ENCODE measurements at regions not wholly inside any gene's neighbourhood (a gene's known extent, or its start where the extent isn't known, plus 50 kb on each side); places are given as distances from the start of the nearest gene placed in this dataset.
"Not testable (repeated sequence)": the region's sequence is repeated elsewhere in the genome, so short reads cannot be mapped to it uniquely, and the experiment has no call there.

DNA sequence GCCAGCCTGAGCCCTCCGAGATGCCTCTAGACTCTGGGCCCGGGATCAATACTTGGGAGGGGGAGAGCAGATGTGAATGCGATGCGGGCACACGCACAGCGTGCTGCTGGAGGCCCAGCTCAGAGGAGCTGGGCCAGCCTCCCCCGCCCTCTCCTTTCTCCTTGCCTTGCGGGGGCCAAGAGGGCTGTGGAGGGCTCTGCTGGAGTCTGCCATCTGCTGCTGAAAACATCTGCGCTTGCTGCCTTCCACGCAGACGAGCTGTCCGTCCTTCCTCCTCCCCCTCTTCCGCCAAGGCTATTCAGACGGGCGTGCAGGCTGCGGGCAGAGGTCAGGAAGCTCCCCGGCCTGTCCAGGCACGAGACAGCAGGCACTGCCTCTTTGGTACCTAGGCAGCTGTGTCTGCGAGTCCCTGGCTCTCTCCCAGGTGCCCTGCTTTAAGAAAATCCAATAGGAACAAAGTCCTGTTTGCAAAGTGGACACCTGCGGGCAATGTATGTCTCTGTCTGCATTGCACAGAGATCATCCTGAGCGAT, 75.2 kb downstream of the SPRING1 start:
- Histone ChIP-seq H3K4me1 (ENCODE audit: insufficient read depth, low read length, poor library complexity, severe bottlenecking) (no peaks in the 10 kb centered on the region), H4K20me1 (ENCODE audit: insufficient read depth, low read length, poor library complexity, severe bottlenecking) (no peaks in the 10 kb centered on the region), H3K4me2 (ENCODE audit: low read depth, low read length, poor library complexity, severe bottlenecking) (no peak overlapping the region), H3K9ac (ENCODE audit: low read depth, low read length, poor library complexity, severe bottlenecking) (no peak overlapping the region), H3K9me3 (ENCODE audit: insufficient read depth, low read depth, low read length) (no peaks in the 10 kb centered on the region), H3K79me2 (ENCODE audit: insufficient read depth, low read length) (no peaks in the 10 kb centered on the region), H3K27me3 (ENCODE audit: insufficient read depth, low read length, poor library complexity, severe bottlenecking) (no peaks in the 10 kb centered on the region), H2AFZ (ENCODE audit: low read length) (no peak overlapping the region), H3F3A (ENCODE audit: low read depth) (no peaks in the 10 kb centered on the region), H3K9me2 (replicated peaks; ENCODE audit: low read depth, low read length) (no peaks in the 10 kb centered on the region), H3K4me3 (ENCODE audit: low read length, poor library complexity, severe bottlenecking) (no peak overlapping the region), H3K36me3 (ENCODE audit: insufficient read depth, low read length) (no peaks in the 10 kb centered on the region)
- no peak for TF ChIP-seq EZH2phosphoT487 (IDR thresholded peaks at IDR 0.05; ENCODE audit: borderline replicate concordance)
- TF ChIP-seq, protein P1, sequence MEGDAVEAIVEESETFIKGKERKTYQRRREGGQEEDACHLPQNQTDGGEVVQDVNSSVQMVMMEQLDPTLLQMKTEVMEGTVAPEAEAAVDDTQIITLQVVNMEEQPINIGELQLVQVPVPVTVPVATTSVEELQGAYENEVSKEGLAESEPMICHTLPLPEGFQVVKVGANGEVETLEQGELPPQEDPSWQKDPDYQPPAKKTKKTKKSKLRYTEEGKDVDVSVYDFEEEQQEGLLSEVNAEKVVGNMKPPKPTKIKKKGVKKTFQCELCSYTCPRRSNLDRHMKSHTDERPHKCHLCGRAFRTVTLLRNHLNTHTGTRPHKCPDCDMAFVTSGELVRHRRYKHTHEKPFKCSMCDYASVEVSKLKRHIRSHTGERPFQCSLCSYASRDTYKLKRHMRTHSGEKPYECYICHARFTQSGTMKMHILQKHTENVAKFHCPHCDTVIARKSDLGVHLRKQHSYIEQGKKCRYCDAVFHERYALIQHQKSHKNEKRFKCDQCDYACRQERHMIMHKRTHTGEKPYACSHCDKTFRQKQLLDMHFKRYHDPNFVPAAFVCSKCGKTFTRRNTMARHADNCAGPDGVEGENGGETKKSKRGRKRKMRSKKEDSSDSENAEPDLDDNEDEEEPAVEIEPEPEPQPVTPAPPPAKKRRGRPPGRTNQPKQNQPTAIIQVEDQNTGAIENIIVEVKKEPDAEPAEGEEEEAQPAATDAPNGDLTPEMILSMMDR (conservative IDR thresholded peaks at IDR 0.05; ENCODE audit: low read length) = no peak

DNA sequence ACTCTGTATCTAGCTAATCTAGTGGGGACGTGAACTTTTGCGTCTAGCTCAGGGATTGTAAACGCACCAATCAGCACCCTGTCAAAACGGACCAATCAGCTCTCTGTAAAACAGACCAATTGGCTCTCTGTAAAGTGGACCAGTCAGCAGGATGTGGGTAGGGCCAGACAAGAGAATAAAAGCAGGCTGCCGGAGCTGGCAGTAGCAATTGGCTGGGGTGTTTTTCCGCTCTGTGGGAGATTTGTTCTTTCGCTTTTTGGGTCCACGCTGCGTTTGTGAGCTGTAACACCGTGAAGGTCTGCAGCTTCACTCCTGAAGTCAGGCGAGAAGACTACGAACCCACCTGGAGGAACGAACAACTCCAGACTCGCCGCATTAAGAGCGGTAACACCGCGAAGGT, 76.5 kb downstream of the SPRING1 start:
- H3K36me3 ChIP-seq (ENCODE audit: insufficient read depth, low read length) = no peaks in the 10 kb centered on the region
- no peaks in the 10 kb centered on the region for H3K9me2 ChIP-seq (replicated peaks; ENCODE audit: low read depth, low read length)
- H3K27me3 ChIP-seq (ENCODE audit: insufficient read depth, low read length, poor library complexity, severe bottlenecking) = no peaks in the 10 kb centered on the region
- H3K4me3 ChIP-seq (ENCODE audit: low read length, poor library complexity, severe bottlenecking) = no peak overlapping the region
- no peak overlapping the region for H3K9ac ChIP-seq (ENCODE audit: low read depth, low read length, poor library complexity, severe bottlenecking)
- no peaks in the 10 kb centered on the region for H3K9me3 ChIP-seq (ENCODE audit: insufficient read depth, low read depth, low read length)
- TF ChIP-seq, protein P1 (conservative IDR thresholded peaks at IDR 0.05; ENCODE audit: low read length) = no peak
- TF ChIP-seq EZH2phosphoT487 (IDR thresholded peaks at IDR 0.05; ENCODE audit: borderline replicate concordance) = no peak
- H4K20me1 ChIP-seq (ENCODE audit: insufficient read depth, low read length, poor library complexity, severe bottlenecking) = no peaks in the 10 kb centered on the region
- no peaks in the 10 kb centered on the region for H3K79me2 ChIP-seq (ENCODE audit: insufficient read depth, low read length)
- H2AFZ ChIP-seq (ENCODE audit: low read length) = no peak overlapping the region
- H3K4me1 ChIP-seq (ENCODE audit: insufficient read depth, low read length, poor library complexity, severe bottlenecking) = no peaks in the 10 kb centered on the region
- H3F3A ChIP-seq (ENCODE audit: low read depth) = no peaks in the 10 kb centered on the region
- H3K4me2 ChIP-seq (ENCODE audit: low read depth, low read length, poor library complexity, severe bottlenecking) = no peak overlapping the region

DNA sequence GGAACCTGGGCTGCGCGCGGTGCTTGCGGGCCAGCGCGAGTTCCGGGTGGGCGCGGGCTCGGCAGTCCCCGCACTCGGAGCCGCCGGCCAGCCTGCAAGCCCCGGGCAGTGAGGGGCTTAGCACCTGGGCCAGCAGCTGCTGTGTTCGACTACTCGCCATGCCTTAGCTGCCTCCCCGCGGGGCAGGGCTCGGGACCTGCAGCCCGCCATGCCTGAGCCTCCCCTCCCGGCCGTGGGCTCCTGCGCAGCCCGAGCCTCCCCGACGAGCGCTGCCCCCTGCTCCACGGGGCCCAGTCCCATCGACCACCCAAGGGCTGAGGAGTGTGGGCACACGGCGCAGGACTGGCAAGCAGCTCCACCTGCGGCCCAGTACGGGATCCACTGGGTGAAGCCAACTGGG, 77.1 kb downstream of the SPRING1 start:
- not testable (repeated sequence) for H3K9ac ChIP-seq (ENCODE audit: low read depth, low read length, poor library complexity, severe bottlenecking); H3K4me3 ChIP-seq (ENCODE audit: low read length, poor library complexity, severe bottlenecking); H3K79me2 ChIP-seq (ENCODE audit: insufficient read depth, low read length); H3F3A ChIP-seq (ENCODE audit: low read depth); H3K9me2 ChIP-seq (replicated peaks; ENCODE audit: low read depth, low read length); H4K20me1 ChIP-seq (ENCODE audit: insufficient read depth, low read length, poor library complexity, severe bottlenecking); H3K4me2 ChIP-seq (ENCODE audit: low read depth, low read length, poor library complexity, severe bottlenecking); H3K9me3 ChIP-seq (ENCODE audit: insufficient read depth, low read depth, low read length); H3K27me3 ChIP-seq (ENCODE audit: insufficient read depth, low read length, poor library complexity, severe bottlenecking); H2AFZ ChIP-seq (ENCODE audit: low read length); H3K4me1 ChIP-seq (ENCODE audit: insufficient read depth, low read length, poor library complexity, severe bottlenecking); H3K36me3 ChIP-seq (ENCODE audit: insufficient read depth, low read length)

DNA sequence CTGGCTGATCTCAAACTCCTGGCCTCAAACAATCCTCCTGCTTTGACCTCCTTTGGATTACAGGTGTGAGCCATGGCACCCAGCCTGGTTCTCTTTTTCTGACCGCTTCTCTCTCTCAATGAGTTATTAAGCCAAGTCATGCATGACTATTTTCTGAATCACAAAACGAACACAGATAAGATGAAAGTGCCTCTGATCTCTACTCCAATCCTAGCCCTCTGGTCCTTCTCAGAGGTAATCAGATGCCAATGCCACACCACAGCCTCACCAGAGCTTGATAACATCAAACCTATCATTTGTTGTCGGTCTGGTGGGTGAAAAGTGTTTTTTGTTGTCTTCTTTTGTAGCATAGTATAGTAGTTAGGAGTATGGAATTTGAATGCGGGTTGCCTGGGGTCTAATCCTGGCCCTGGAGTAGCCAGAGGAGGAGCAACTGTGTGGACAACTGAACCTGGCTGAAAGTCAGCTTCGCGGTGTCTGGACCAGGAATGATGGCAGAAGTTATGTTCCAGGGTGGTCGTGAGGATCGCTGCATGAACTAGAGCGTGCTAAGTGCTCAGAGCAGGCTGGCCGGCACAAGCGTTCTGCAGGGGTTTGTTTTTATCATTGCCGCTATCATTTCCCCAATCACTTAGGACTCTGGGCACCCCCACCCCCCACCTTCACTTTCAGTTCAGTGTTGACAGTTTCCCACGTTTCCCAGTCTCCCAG, 77.9 kb downstream of the SPRING1 start:
- no peaks in the 10 kb centered on the region for H3K9me3 ChIP-seq (ENCODE audit: insufficient read depth, low read depth, low read length)
- H2AFZ ChIP-seq (ENCODE audit: low read length) = no peak overlapping the region
- no peak overlapping the region for H3K9ac ChIP-seq (ENCODE audit: low read depth, low read length, poor library complexity, severe bottlenecking)
- H3K4me1 ChIP-seq (ENCODE audit: insufficient read depth, low read length, poor library complexity, severe bottlenecking) = no peaks in the 10 kb centered on the region
- TF ChIP-seq, protein P1 (conservative IDR thresholded peaks at IDR 0.05; ENCODE audit: low read length) = no peak
- TF ChIP-seq EZH2phosphoT487 (IDR thresholded peaks at IDR 0.05; ENCODE audit: borderline replicate concordance) = no peak
- H3K79me2 ChIP-seq (ENCODE audit: insufficient read depth, low read length) = no peaks in the 10 kb centered on the region
- no peak overlapping the region for H3K4me3 ChIP-seq (ENCODE audit: low read length, poor library complexity, severe bottlenecking)
- no peaks in the 10 kb centered on the region for H3K9me2 ChIP-seq (replicated peaks; ENCODE audit: low read depth, low read length)
- no peaks in the 10 kb centered on the region for H4K20me1 ChIP-seq (ENCODE audit: insufficient read depth, low read length, poor library complexity, severe bottlenecking)
- H3K4me2 ChIP-seq (ENCODE audit: low read depth, low read length, poor library complexity, severe bottlenecking) = no peak overlapping the region
- H3K27me3 ChIP-seq (ENCODE audit: insufficient read depth, low read length, poor library complexity, severe bottlenecking) = no peaks in the 10 kb centered on the region
- no peaks in the 10 kb centered on the region for H3F3A ChIP-seq (ENCODE audit: low read depth)
- H3K36me3 ChIP-seq (ENCODE audit: insufficient read depth, low read length) = no peaks in the 10 kb centered on the region
